ENCODE measurements at regions not wholly inside any gene's neighbourhood (a gene's known extent, or its start where the extent isn't known, plus 50 kb on each side); places are given as distances from the start of the nearest gene placed in this dataset.

DNA sequence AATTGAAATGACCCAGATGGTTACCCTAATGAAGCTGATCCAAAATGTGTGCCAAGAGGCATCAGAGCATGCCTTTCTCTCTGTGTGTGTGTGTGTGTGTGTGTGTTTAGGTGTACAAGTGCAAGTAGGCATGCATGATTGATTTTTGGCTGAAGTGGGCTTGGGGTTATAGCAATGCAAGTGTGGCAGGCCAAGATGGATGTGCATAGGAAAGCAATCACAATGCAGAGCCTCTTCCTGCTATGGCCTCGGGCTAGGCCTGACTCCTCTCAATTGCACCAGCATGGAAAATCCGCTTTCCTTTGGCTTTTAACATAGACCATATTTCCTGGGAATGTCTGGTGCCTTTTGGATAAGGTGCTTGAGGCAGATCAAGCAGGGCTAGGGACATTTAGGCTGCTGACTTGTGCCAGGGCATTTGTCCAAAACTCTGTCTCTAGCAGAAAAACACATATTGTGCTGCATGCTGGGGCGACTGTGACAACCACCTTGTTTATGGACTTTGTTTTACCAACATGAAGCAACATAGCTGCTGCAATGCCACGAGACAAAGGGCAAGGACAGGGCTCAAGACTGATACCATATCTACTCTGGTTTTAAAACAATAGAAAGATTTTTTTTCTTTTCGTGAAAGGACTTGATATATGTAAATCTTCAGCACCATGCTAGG lies 395.7 kb downstream of the RAPGEF2 start:
- H3K9me3 ChIP-seq (replicated peaks; ENCODE audit: control insufficient read depth, low read depth, low read length), result no peaks in the 10 kb centered on the region
- DNase-seq, result no peak
- H3K4me3 ChIP-seq (ENCODE audit: low read length), result no peak overlapping the region
- no peaks in the 10 kb centered on the region for H3K36me3 ChIP-seq (ENCODE audit: control insufficient read depth, insufficient read depth, low read length)
- H3K4me1 ChIP-seq (ENCODE audit: control insufficient read depth, insufficient read depth, low read length), result no peaks in the 10 kb centered on the region
- H3K27me3 ChIP-seq (ENCODE audit: control insufficient read depth, insufficient read depth, low read length), result no peaks in the 10 kb centered on the region
- H3K27ac ChIP-seq (ENCODE audit: low read length), result no peak overlapping the region
- WGBS (ENCODE audit: insufficient coverage), result 60% methylated on average over 1 of the region's 5 CpGs

DNA sequence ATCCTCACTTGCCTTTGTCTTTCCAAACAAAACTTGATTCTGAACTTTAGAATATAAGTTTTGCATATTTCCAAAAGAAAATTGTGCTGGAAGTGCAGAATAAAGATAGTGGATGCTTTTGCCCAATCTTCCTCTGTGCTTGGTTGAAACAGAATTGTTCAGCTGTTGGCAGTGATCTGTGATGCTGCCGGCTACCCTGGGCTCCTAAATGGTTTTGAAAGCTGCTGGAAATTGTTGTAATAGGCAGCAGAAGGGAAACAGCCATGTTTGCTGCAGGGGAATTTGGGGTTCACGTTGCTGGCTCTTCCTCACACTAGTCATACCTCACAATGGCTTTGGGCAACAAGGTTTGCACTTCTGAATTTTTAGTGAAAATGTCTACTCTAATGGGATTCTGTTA lies 398.0 kb downstream of the RAPGEF2 start:
- H3K9me3 ChIP-seq (replicated peaks; ENCODE audit: control insufficient read depth, low read depth, low read length), result no peaks in the 10 kb centered on the region
- H3K27me3 ChIP-seq (ENCODE audit: control insufficient read depth, insufficient read depth, low read length), result no peaks in the 10 kb centered on the region
- no peaks in the 10 kb centered on the region for H3K4me1 ChIP-seq (ENCODE audit: control insufficient read depth, insufficient read depth, low read length)
- WGBS (ENCODE audit: insufficient coverage), result 20% methylated on average over 1 of the region's 2 CpGs
- no peak for DNase-seq
- no peaks in the 10 kb centered on the region for H3K36me3 ChIP-seq (ENCODE audit: control insufficient read depth, insufficient read depth, low read length)
- no peak overlapping the region for H3K27ac ChIP-seq (ENCODE audit: low read length)
- H3K4me3 ChIP-seq (ENCODE audit: low read length), result no peak overlapping the region

DNA sequence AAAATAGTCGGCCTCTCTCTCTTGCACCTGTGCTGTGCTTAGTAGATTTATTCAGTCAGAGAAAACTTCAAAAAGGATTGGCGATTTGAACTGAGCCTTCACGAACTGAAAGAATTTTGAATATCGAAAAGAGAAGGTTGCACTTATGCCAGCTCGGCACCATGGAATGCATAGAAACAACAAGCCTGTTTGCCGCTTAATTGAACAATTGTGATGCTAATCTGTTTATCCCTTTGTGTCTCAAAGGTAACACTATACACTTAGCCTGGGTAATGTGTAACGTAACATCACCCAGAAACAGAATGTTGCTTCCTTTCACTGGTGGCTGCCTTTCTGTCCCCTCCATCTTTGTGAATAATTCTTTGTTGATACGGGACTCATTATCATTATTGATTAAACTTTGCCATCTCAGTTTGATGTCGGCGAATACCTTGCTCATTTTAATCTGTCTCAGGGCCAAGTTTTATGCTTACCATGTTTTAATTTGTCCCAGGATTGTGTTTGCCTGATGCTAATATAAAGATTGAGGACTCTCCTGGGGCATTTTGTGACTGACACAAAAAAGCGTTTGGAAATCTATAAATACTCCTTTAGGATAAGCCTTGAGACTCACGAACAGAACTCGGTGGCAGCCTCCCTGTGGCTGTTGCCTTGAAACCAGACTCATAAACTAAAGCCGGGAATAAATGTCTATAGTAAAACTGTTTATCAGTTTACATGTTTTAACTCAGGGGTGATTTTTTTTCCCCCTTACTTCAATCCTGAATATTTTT lies 400.5 kb downstream of the RAPGEF2 start:
- no peaks in the 10 kb centered on the region for H3K36me3 ChIP-seq (ENCODE audit: control insufficient read depth, insufficient read depth, low read length)
- H3K27me3 ChIP-seq (ENCODE audit: control insufficient read depth, insufficient read depth, low read length), result peaks cover 3% of the 10 kb centered on the region
- DNase-seq, result no peak
- H3K9me3 ChIP-seq (replicated peaks; ENCODE audit: control insufficient read depth, low read depth, low read length), result no peaks in the 10 kb centered on the region
- 17% methylated on average over 5 of the region's 14 CpGs for WGBS (ENCODE audit: insufficient coverage)
- H3K27ac ChIP-seq (ENCODE audit: low read length), result no peak overlapping the region
- H3K4me3 ChIP-seq (ENCODE audit: low read length), result no peak overlapping the region
- H3K4me1 ChIP-seq (ENCODE audit: control insufficient read depth, insufficient read depth, low read length), result no peaks in the 10 kb centered on the region

DNA sequence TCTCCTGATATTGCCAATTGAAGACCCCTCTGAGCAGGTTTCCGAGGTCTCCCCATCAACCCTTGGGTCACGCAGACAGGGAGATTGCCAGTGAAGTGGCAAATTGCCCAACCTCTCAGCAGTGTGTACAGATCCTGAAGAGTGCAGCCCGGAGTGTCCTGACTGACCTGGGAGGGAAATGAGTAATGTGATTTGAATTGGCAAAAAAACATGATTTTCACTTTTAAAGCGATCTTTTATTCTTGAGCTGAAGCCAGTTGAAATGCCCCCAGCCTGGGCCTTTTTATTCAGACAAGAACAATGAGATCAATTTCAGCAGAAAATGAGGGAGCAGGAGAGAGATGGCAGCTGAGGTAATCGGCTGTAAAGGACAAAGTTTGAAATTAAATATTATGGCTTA lies 401.8 kb downstream of the RAPGEF2 start:
- Histone ChIP-seq H3K27me3 (ENCODE audit: control insufficient read depth, insufficient read depth, low read length) (peaks cover 3% of the 10 kb centered on the region), H3K9me3 (replicated peaks; ENCODE audit: control insufficient read depth, low read depth, low read length) (no peaks in the 10 kb centered on the region), H3K4me3 (ENCODE audit: low read length) (no peak overlapping the region), H3K36me3 (ENCODE audit: control insufficient read depth, insufficient read depth, low read length) (no peaks in the 10 kb centered on the region), H3K4me1 (ENCODE audit: control insufficient read depth, insufficient read depth, low read length) (no peaks in the 10 kb centered on the region), H3K27ac (ENCODE audit: low read length) (no peak overlapping the region)
- 49% methylated on average over 4 of the region's 5 CpGs for WGBS (ENCODE audit: insufficient coverage)
- no peak for DNase-seq

DNA sequence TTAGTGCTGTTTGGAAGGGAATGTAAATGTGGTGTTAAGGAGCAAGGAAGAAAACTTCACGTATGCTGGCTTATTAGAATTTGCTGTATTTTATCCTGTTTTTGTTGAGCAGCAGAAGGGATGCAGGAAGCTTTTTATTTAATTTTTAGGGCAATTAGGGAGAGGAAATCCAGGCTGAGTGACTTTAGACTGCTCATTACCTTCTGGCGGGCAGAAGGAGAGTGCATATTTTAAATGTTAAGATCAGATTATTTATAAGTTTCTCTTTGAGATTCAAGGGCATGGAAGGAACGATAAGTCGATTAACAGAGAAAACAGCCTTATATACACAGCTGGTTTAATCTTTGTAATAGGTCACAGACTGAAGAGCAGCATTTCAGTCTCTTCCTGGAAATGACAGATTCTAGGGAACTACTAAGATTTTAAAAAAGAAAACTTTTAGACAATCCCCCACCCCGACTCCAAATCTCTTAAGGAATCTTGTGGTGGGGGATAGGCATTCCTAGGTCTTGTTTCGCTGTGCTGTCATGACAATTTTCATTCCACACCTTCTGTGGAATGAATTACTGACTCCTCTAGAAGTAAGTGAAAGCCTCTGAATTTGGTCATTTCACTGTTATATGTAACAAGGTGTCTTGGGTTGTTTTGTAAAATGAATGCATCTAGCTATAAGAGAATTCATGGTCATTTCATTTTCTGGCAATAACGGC lies 402.5 kb downstream of the RAPGEF2 start:
- Histone ChIP-seq H3K27ac (ENCODE audit: low read length) (no peak overlapping the region), H3K4me3 (ENCODE audit: low read length) (no peak overlapping the region), H3K27me3 (ENCODE audit: control insufficient read depth, insufficient read depth, low read length) (peaks cover 3% of the 10 kb centered on the region), H3K9me3 (replicated peaks; ENCODE audit: control insufficient read depth, low read depth, low read length) (no peaks in the 10 kb centered on the region), H3K36me3 (ENCODE audit: control insufficient read depth, insufficient read depth, low read length) (no peaks in the 10 kb centered on the region), H3K4me1 (ENCODE audit: control insufficient read depth, insufficient read depth, low read length) (no peaks in the 10 kb centered on the region)
- WGBS (ENCODE audit: insufficient coverage), result 0% methylated on average over 1 of the region's 7 CpGs
- no peak for DNase-seq

DNA sequence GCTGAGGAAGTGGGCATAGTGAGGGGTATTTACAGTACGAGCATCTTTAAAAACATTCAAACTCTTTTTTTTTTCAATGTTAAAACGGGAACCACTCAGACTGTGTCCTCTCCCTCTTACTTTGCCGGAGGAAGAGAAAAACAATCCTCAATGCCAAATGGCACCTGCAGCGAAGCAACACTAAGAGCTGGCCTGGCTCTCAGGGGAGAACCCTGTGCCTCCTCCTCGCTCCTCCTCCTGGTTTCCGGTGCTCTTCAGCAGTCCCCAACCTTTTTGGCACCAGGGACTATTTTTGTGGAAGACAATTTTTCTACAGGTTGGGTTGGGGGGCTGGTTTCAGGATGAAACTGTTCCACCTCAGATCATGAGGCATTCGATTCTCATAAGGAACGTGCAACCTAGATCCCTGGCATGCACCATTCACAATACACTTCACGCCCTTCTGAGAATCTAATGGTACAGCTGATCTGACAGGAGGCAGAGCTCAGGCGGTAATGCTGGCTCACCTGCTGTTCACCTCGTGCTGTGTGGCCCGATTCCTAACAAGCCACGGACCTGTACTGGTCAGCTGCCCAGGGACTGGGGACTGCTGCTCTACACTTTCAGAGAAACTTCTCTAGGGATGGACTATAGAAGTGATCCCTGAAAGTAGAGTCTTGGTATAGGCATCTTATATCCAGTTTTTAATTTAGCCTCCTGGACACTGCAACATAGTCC lies 404.1 kb downstream of the RAPGEF2 start:
- peaks cover 3% of the 10 kb centered on the region for H3K27me3 ChIP-seq (ENCODE audit: control insufficient read depth, insufficient read depth, low read length)
- DNase-seq, result no peak
- no peaks in the 10 kb centered on the region for H3K9me3 ChIP-seq (replicated peaks; ENCODE audit: control insufficient read depth, low read depth, low read length)
- no peaks in the 10 kb centered on the region for H3K36me3 ChIP-seq (ENCODE audit: control insufficient read depth, insufficient read depth, low read length)
- WGBS (ENCODE audit: insufficient coverage), result 70% methylated on average over 7 of the region's 13 CpGs
- H3K4me1 ChIP-seq (ENCODE audit: control insufficient read depth, insufficient read depth, low read length), result no peaks in the 10 kb centered on the region
- H3K4me3 ChIP-seq (ENCODE audit: low read length), result no peak overlapping the region
- no peak overlapping the region for H3K27ac ChIP-seq (ENCODE audit: low read length)

DNA sequence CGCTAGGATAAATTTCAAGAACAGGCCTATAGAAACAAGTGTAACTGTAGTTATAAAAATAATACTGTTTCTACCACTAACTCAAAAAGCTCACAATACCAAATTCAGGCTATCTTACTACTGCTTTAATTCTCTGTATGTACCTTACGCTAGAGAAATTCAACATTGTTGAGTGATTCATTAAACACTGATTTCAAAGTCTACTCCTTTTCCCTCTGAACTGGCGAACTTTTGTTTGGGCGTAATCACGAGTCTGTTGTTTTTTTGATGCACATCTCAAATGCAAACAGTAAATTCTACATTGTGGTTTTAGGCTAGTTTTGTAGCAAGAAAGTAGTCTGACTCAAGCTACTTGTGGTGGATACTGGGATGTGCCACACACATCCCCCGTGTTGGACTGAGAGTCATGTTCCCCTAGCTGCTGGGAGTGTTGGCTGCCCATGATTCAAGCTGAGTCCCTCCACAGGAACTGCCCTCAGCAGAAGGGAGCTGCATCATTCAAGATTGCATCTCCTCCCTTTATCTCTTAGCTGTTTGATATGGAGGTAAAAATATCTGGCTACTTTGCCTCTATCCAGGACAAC lies 406.1 kb downstream of the RAPGEF2 start:
- DNase-seq, result no peak
- Histone ChIP-seq H3K4me3 (ENCODE audit: low read length) (no peak overlapping the region), H3K9me3 (replicated peaks; ENCODE audit: control insufficient read depth, low read depth, low read length) (no peaks in the 10 kb centered on the region), H3K4me1 (ENCODE audit: control insufficient read depth, insufficient read depth, low read length) (no peaks in the 10 kb centered on the region), H3K36me3 (ENCODE audit: control insufficient read depth, insufficient read depth, low read length) (no peaks in the 10 kb centered on the region), H3K27ac (ENCODE audit: low read length) (no peak overlapping the region), H3K27me3 (ENCODE audit: control insufficient read depth, insufficient read depth, low read length) (peaks cover 3% of the 10 kb centered on the region)
- 60% methylated on average over 1 of the region's 6 CpGs for WGBS (ENCODE audit: insufficient coverage)

DNA sequence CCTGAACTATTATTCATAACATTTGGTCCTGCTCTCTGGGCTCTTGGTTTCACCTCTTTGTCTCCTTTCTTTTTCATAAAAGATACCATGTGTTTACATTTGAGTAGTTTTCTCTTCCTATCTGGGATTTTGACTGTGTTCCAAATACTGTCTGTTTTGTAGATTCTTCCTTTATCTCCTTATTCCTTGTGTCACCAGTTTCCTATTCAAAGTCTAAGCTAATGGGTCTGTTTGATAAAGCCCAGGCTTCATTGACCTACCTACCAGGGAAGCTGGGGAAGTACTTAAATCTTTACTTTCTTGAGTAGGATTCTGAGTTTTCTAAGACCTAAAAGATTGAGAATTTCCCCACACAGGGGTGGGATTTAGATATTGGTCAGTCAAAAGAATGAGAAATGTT lies 409.5 kb downstream of the RAPGEF2 start:
- Histone ChIP-seq H3K9me3 (replicated peaks; ENCODE audit: control insufficient read depth, low read depth, low read length) (no peaks in the 10 kb centered on the region), H3K27ac (ENCODE audit: low read length) (no peak overlapping the region), H3K36me3 (ENCODE audit: control insufficient read depth, insufficient read depth, low read length) (no peaks in the 10 kb centered on the region), H3K4me3 (ENCODE audit: low read length) (no peak overlapping the region), H3K4me1 (ENCODE audit: control insufficient read depth, insufficient read depth, low read length) (no peaks in the 10 kb centered on the region), H3K27me3 (ENCODE audit: control insufficient read depth, insufficient read depth, low read length) (no peaks in the 10 kb centered on the region)
- no peak for DNase-seq

DNA sequence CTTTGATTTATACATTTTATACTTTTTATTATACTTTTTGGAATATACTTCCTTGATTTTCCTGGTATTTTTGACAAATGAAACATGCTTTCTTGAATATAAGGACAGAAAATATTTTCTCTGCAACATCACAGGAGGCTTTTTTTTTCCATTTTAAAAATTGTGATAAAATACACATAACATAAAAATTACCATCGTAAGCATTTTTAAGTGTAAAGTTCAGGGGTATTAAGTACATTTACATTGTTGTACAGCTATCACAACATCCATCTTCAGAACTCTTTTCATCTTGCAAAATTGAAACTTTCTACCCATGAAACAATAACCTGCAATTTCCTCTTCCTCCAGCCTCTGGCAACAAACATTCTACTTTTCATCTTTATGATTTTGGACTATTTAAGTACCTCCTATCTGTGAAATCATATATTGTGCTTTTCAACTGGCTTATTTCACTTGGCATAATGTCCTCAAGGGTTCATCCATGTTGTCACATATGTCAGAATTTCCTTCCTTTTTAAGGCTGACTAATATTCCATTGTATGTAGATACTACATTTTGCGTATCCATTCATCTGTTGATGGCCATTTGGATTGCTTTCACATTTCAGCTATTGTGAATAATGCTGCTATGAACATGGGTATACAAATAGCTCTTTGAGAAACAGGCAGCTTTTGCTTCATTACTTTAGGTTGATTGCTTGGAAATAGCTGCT lies 412.6 kb downstream of the RAPGEF2 start:
- WGBS (ENCODE audit: insufficient coverage), result no CpG with 5 or more reads among the region's 2 CpGs

More for the DNA sequence above, 412.6 kb downstream of the RAPGEF2 start:
- Histone ChIP-seq H3K4me3 (ENCODE audit: low read length) (no peak overlapping the region), H3K9me3 (replicated peaks; ENCODE audit: control insufficient read depth, low read depth, low read length) (no peaks in the 10 kb centered on the region), H3K27me3 (ENCODE audit: control insufficient read depth, insufficient read depth, low read length) (no peaks in the 10 kb centered on the region), H3K4me1 (ENCODE audit: control insufficient read depth, insufficient read depth, low read length) (no peaks in the 10 kb centered on the region), H3K27ac (ENCODE audit: low read length) (no peak overlapping the region), H3K36me3 (ENCODE audit: control insufficient read depth, insufficient read depth, low read length) (no peaks in the 10 kb centered on the region)
- no peak for DNase-seq
